ENCODE measurements at regions not wholly inside any gene's neighbourhood (a gene's known extent, or its start where the extent isn't known, plus 50 kb on each side); places are given as distances from the start of the nearest gene placed in this dataset.

DNA sequence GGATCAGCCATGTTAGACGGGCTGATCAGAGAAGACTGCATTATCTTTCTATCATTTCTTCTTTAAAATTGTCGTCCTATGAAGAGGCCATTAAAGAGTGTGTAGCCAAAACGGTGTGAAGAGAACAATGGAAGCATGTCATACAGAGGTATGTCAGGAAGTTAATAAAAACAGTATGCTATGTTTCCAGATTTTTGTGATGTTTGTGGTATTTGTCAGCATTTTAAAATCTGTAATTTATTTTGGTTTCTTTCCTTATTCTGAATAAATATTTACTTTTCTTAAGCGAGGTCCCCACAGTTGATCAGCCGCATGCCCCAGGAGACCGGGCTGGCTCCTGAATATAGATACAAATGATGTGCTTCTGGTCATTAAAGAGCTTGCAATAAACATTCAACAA lies 142.9 kb upstream of the SERP2 start:
- no peaks in the 10 kb centered on the region for H3K27me3 ChIP-seq (ENCODE audit: insufficient read depth, low read depth, severe bottlenecking)
- H3K9me3 ChIP-seq (ENCODE audit: severe bottlenecking) = no peaks in the 10 kb centered on the region
- no peak overlapping the region for H3K4me3 ChIP-seq (ENCODE audit: low read depth, low read length)
- H3K36me3 ChIP-seq = no peaks in the 10 kb centered on the region
- DNase-seq = no peak
- TF ChIP-seq, protein P1, sequence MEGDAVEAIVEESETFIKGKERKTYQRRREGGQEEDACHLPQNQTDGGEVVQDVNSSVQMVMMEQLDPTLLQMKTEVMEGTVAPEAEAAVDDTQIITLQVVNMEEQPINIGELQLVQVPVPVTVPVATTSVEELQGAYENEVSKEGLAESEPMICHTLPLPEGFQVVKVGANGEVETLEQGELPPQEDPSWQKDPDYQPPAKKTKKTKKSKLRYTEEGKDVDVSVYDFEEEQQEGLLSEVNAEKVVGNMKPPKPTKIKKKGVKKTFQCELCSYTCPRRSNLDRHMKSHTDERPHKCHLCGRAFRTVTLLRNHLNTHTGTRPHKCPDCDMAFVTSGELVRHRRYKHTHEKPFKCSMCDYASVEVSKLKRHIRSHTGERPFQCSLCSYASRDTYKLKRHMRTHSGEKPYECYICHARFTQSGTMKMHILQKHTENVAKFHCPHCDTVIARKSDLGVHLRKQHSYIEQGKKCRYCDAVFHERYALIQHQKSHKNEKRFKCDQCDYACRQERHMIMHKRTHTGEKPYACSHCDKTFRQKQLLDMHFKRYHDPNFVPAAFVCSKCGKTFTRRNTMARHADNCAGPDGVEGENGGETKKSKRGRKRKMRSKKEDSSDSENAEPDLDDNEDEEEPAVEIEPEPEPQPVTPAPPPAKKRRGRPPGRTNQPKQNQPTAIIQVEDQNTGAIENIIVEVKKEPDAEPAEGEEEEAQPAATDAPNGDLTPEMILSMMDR (IDR thresholded peaks at IDR 0.05; ENCODE audit: low read depth, low read length) = no peak
- H3K27ac ChIP-seq = no peak overlapping the region

DNA sequence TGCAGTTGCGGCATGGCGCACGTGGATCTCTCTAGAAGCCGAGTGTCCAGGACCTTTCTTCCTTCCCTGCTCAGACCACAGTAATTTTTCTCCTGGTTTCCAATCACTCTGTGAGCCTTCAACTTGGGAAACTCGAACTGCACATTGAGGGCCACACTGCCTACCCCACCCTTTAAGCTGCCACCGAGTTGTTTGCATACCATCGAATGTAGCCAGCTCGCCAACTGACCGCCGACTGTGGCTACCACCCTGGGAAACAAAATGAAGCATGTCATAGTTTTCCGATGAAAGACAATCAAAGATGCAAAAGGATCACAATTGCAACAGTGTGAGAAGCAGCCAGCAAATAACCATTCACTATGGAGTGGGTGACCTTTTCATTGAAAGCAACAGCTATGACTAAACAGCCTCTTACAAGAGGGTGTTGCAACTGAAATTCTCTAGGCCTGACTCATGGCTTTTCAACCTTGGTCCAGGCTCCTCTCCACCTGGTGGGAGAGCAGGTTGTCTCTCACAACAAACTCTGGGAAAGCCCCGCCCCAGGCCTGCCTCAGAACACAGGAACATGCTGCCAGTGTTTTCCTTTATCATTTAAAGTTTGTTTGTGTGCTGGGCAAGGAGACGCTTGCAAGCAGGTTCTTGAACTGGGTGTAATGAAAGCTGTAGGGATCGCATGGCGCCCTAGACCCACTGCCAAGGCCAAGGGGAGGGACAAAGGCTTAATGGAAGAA lies 141.7 kb upstream of the SERP2 start:
- Histone ChIP-seq H3K27ac (no peak overlapping the region), H3K27me3 (ENCODE audit: insufficient read depth, low read depth, severe bottlenecking) (no peaks in the 10 kb centered on the region), H3K36me3 (no peaks in the 10 kb centered on the region), H3K4me3 (ENCODE audit: low read depth, low read length) (no peak overlapping the region), H3K9me3 (ENCODE audit: severe bottlenecking) (no peaks in the 10 kb centered on the region)
- TF ChIP-seq, protein P1 (IDR thresholded peaks at IDR 0.05; ENCODE audit: low read depth, low read length) = no peak
- DNase-seq = no peak

DNA sequence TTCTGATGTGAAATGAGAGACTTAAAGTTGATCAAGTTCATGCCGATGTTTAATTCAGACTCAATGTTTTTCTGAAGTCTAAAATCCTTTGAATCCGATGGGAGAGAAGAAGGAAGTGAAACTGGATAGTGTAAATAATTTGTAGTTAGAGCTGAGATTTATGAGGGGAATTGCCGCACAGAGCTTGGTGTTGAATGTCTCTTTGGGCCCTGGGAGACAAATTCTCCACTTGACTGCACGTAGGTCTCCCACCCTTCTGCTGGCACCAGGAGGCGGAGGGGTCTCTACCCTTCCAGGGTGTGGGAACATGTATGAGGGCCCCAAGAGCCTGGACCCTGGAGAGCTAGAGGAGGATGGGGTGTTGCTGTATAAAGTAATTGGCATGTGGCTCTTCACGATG lies 140.8 kb upstream of the SERP2 start:
- Histone ChIP-seq H3K27ac (no peak overlapping the region), H3K36me3 (no peaks in the 10 kb centered on the region), H3K9me3 (ENCODE audit: severe bottlenecking) (no peaks in the 10 kb centered on the region), H3K27me3 (ENCODE audit: insufficient read depth, low read depth, severe bottlenecking) (no peaks in the 10 kb centered on the region), H3K4me3 (ENCODE audit: low read depth, low read length) (no peak overlapping the region)
- no peak for DNase-seq
- TF ChIP-seq, protein P1 (IDR thresholded peaks at IDR 0.05; ENCODE audit: low read depth, low read length) = no peak

DNA sequence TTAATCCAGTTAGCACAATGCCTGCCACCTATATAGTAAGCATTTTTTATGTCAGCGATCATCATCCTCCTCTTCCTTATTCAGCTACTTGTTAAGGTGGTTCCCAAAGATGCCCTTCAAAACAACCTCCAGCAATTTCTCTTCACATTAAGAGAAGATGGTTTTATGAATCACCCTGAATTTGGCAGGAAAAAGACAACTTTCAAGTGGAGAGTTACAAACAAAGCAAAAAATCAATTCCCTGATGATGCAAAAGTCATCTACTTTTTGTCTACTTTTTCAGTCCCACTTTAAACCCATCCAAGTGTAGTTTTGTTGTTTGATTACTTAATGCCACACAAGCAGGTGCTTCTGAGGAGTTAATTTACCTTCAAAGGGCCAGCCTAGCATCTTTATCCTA lies 139.1 kb upstream of the SERP2 start:
- no peak for DNase-seq
- no peak overlapping the region for H3K4me3 ChIP-seq (ENCODE audit: low read depth, low read length)
- no peaks in the 10 kb centered on the region for H3K36me3 ChIP-seq
- TF ChIP-seq, protein P1 (IDR thresholded peaks at IDR 0.05; ENCODE audit: low read depth, low read length) = no peak
- H3K27me3 ChIP-seq (ENCODE audit: insufficient read depth, low read depth, severe bottlenecking) = no peaks in the 10 kb centered on the region
- H3K27ac ChIP-seq = no peak overlapping the region
- H3K9me3 ChIP-seq (ENCODE audit: severe bottlenecking) = no peaks in the 10 kb centered on the region

DNA sequence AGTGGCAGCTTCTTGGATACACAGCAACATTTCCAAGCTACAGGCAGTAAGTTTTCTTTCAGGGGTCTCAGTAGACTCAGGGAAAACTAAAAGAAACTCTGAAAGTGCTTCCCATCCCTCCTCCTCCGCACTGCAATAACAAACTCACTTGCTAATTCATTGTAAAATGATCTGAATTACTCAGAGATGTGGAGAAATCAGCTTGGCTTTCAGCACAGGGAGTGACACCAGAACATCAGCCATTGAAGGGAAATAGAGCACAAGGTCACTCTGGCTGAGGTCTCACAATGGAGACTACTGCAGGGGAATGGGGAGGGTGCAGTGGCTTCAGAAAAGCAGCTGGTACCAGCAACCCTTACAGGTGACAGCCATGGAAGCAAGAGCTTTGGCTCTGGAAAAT lies 137.3 kb upstream of the SERP2 start:
- Histone ChIP-seq H3K27ac (no peak overlapping the region), H3K4me3 (ENCODE audit: low read depth, low read length) (no peak overlapping the region), H3K27me3 (ENCODE audit: insufficient read depth, low read depth, severe bottlenecking) (no peaks in the 10 kb centered on the region), H3K36me3 (no peaks in the 10 kb centered on the region), H3K9me3 (ENCODE audit: severe bottlenecking) (no peaks in the 10 kb centered on the region)
- DNase-seq = no peak
- TF ChIP-seq, protein P1 (IDR thresholded peaks at IDR 0.05; ENCODE audit: low read depth, low read length) = no peak

DNA sequence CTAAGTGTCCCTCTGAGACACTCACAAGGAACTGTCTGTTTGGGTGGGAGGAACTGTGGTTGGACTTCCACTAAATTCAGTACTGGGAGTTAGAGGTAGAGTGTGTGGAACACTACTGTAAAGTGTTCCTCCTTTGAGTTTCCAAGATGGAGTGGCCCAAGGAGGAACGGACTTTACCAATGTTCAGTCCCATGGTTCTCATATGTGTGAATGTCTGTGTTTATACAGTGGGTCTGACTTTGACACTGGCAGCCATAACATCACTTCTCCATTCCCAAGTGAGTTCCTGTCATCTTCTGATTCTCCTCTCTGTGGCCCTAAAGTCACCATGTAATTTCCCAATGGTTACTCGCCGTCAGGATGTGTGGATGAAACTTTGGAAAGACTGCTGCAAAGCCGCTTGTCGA lies 136.8 kb upstream of the SERP2 start:
- Histone ChIP-seq H3K27me3 (ENCODE audit: insufficient read depth, low read depth, severe bottlenecking) (no peaks in the 10 kb centered on the region), H3K27ac (no peak overlapping the region), H3K9me3 (ENCODE audit: severe bottlenecking) (no peaks in the 10 kb centered on the region), H3K4me3 (ENCODE audit: low read depth, low read length) (no peak overlapping the region), H3K36me3 (no peaks in the 10 kb centered on the region)
- no peak for DNase-seq
- TF ChIP-seq, protein P1 (IDR thresholded peaks at IDR 0.05; ENCODE audit: low read depth, low read length) = no peak

All from WERI-Rb-1 (cell line).